ENCODE measurements at regions not wholly inside any gene's neighbourhood (a gene's known extent, or its start where the extent isn't known, plus 50 kb on each side); places are given as distances from the start of the nearest gene placed in this dataset.

- no peak for ATAC-seq
- no peaks in the 10 kb centered on the region for H3K9me3 ChIP-seq
- WGBS, 3 donors, result 46 to 47% (median 46%) methylated on average over 10 of the region's 10 CpGs
- H3K4me1 ChIP-seq, result no peaks in the 10 kb centered on the region
- TF ChIP-seq CTCF (IDR thresholded peaks at IDR 0.05), result no peak
- intact Hi-C loops (cut with DNase I), result no loop called here
- DNase-seq, result no peak
- H3K27me3 ChIP-seq (ENCODE audit: insufficient read depth in 3 of 3, low read length in 2 of 3), result peaks cover 0 to 3% (median 0%) of the 10 kb centered on the region in 3 donors
- H3K36me3 ChIP-seq (ENCODE audit: insufficient read depth in 1 of 2, low read depth in 1 of 2), result no peaks in the 10 kb centered on the region
- H3K4me3 ChIP-seq, result no peak overlapping the region
- no peak overlapping the region for H3K27ac ChIP-seq
Observed at GRCh38 chr2:446963-447530, 159.2 kb upstream of the ALKAL2 start.

GRCh38 chr2:446303-446874 lies 158.5 kb upstream of the ALKAL2 start:
- H3K36me3 ChIP-seq (ENCODE audit: insufficient read depth in 1 of 2, low read depth in 1 of 2), result no peaks in the 10 kb centered on the region
- H3K9me3 ChIP-seq, result no peaks in the 10 kb centered on the region
- H3K4me3 ChIP-seq, result no peak overlapping the region
- ATAC-seq, result no peak
- no peaks in the 10 kb centered on the region for H3K4me1 ChIP-seq
- 56 to 60% (median 56%) methylated on average over 11 of the region's 11 CpGs for WGBS, 3 donors
- intact Hi-C loops (cut with DNase I), result no loop called here
- no peak for DNase-seq
- no peak overlapping the region for H3K27ac ChIP-seq
- no peak for TF ChIP-seq CTCF (IDR thresholded peaks at IDR 0.05)
- peaks cover 0 to 1% (median 0%) of the 10 kb centered on the region in 3 donors for H3K27me3 ChIP-seq (ENCODE audit: insufficient read depth in 3 of 3, low read length in 2 of 3)

GRCh38 chr2:445896-446295 lies 158.0 kb upstream of the ALKAL2 start:
- no peak overlapping the region for H3K4me3 ChIP-seq
- TF ChIP-seq CTCF (IDR thresholded peaks at IDR 0.05), result no peak
- H3K27me3 ChIP-seq (ENCODE audit: insufficient read depth in 3 of 3, low read length in 2 of 3), result no peaks in the 10 kb centered on the region
- no peaks in the 10 kb centered on the region for H3K4me1 ChIP-seq
- 63 to 70% (median 67%) methylated on average over 6 of the region's 6 CpGs for WGBS, 3 donors
- ATAC-seq (no peak), DNase-seq (no peak)
- no peaks in the 10 kb centered on the region for H3K36me3 ChIP-seq (ENCODE audit: insufficient read depth in 1 of 2, low read depth in 1 of 2)
- no peaks in the 10 kb centered on the region for H3K9me3 ChIP-seq
- H3K27ac ChIP-seq, result no peak overlapping the region
- intact Hi-C loops (cut with DNase I), result no loop called here

GRCh38 chr2:444937-445884 lies 157.3 kb upstream of the ALKAL2 start:
- no peak overlapping the region for H3K4me3 ChIP-seq
- no peaks in the 10 kb centered on the region for H3K4me1 ChIP-seq
- H3K9me3 ChIP-seq, result no peaks in the 10 kb centered on the region
- no peaks in the 10 kb centered on the region for H3K36me3 ChIP-seq (ENCODE audit: insufficient read depth in 1 of 2, low read depth in 1 of 2)
- DNase-seq (no peak), ATAC-seq (no peak)
- no peaks in the 10 kb centered on the region for H3K27me3 ChIP-seq (ENCODE audit: insufficient read depth in 3 of 3, low read length in 2 of 3)
- 86 to 88% (median 88%) methylated on average over 34 to 39 of the region's 39 CpGs for WGBS, 3 donors
- TF ChIP-seq CTCF (IDR thresholded peaks at IDR 0.05), result no peak
- intact Hi-C loops (cut with DNase I), result no loop called here
- H3K27ac ChIP-seq, result no peak overlapping the region
